Kidney (tissue), 13 donors: ENCODE measurements at regions not wholly inside any gene's neighbourhood (a gene's known extent, or its start where the extent isn't known, plus 50 kb on each side); places are given as distances from the start of the nearest gene placed in this dataset.
"Not testable (repeated sequence)": the region's sequence is repeated elsewhere in the genome, so short reads cannot be mapped to it uniquely, and the experiment has no call there.

ENCODE experiments used
- DNase-seq, 5 donors: peaks; one replicate each; pipeline ENCODE4 v3.0.0-alpha.2; 2013 to 2020
- FAIRE-seq: peaks from 2 replicates; lab custom pipeline; 2012; peaks lifted over from hg19 to GRCh38; lab: Jason Lieb, UNC
- H3K27ac ChIP-seq, 2 donors: one replicate each; pipeline ENCODE4 v1.7.0; 2013; ENCODE audit warnings: low read depth in 2 of 2, low read length in 2 of 2, inconsistent platforms in 1 of 2
- H3K27me3 ChIP-seq: one replicate; pipeline ENCODE4 v1.7.1; 2013; ENCODE audit warnings: low read length, inconsistent platforms; ENCODE audit not compliant: control insufficient read depth, insufficient read depth
- H3K36me3 ChIP-seq, 3 donors: one replicate each; pipeline versions ENCODE4 v1.7.0 to v1.7.1; 2013; ENCODE audit warnings: low read length in 3 of 3, control low read depth in 1 of 3, inconsistent platforms in 1 of 3; ENCODE audit not compliant: insufficient read depth in 3 of 3, control insufficient read depth in 2 of 3
- H3K4me1 ChIP-seq, 3 donors: one replicate each; pipeline versions ENCODE4 v1.7.0 to v1.7.1; 2013; ENCODE audit warnings: low read length in 3 of 3, inconsistent platforms in 1 of 3, low read depth in 1 of 3; ENCODE audit not compliant: control insufficient read depth in 2 of 3, insufficient read depth in 2 of 3
- H3K4me3 ChIP-seq, 3 donors: one replicate each; pipeline versions ENCODE4 v1.7.0 to v1.8.1; 2013; ENCODE audit warnings: low read length in 3 of 3, control low read depth in 1 of 3, inconsistent platforms in 1 of 3
- H3K9ac ChIP-seq, 3 donors: one replicate each; pipeline versions ENCODE4 v1.7.0 to v1.7.1; 2013; ENCODE audit warnings: low read length in 3 of 3, control low read depth in 1 of 3, inconsistent platforms in 1 of 3
- H3K9me3 ChIP-seq, 3 donors: one replicate each; pipeline versions ENCODE4 v1.7.0 to v1.7.1; 2013; ENCODE audit warnings: low read length in 3 of 3, control low read depth in 1 of 3, inconsistent platforms in 1 of 3; ENCODE audit not compliant: control insufficient read depth in 2 of 3, insufficient read depth in 1 of 3
- intact Hi-C: fragments of 100-400 bp; cut with DNase I; formaldehyde crosslinking; loops from one replicate; pipeline ENCODE4 v1.11.1; 2022
- TF ChIP-seq, protein P1 (sequence below): IDR thresholded peaks from 3 replicates; pipeline ENCODE4 v1.5.1; 2012; ENCODE audit warnings: mild to moderate bottlenecking, moderate library complexity, borderline replicate concordance; ENCODE audit not compliant: insufficient read depth; ENCODE audit errors: extremely low read depth
- donor health status: control.
- donor health status: control.
- donor health status: control.
- donor health status: control.
- donor health status: control.
- donor health status: DM: yes; HTN: yes; CAD: no.
- donor health status: Normal renal cell carcinoma (clear cell type).

GRCh38 chr6:14775528-14775927, 470.3 kb upstream of the JARID2 start:
- FAIRE-seq = no peak
- H3K36me3 ChIP-seq = no peaks in the 10 kb centered on the region
- H3K27me3 ChIP-seq = no peaks in the 10 kb centered on the region
- intact Hi-C loops = no loop called here
- no peaks in the 10 kb centered on the region for H3K9me3 ChIP-seq
- TF ChIP-seq, protein P1, sequence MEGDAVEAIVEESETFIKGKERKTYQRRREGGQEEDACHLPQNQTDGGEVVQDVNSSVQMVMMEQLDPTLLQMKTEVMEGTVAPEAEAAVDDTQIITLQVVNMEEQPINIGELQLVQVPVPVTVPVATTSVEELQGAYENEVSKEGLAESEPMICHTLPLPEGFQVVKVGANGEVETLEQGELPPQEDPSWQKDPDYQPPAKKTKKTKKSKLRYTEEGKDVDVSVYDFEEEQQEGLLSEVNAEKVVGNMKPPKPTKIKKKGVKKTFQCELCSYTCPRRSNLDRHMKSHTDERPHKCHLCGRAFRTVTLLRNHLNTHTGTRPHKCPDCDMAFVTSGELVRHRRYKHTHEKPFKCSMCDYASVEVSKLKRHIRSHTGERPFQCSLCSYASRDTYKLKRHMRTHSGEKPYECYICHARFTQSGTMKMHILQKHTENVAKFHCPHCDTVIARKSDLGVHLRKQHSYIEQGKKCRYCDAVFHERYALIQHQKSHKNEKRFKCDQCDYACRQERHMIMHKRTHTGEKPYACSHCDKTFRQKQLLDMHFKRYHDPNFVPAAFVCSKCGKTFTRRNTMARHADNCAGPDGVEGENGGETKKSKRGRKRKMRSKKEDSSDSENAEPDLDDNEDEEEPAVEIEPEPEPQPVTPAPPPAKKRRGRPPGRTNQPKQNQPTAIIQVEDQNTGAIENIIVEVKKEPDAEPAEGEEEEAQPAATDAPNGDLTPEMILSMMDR = no peak
- H3K9ac ChIP-seq = no peak overlapping the region
- no peak for DNase-seq
- H3K4me1 ChIP-seq = no peaks in the 10 kb centered on the region
- H3K27ac ChIP-seq = no peak overlapping the region
- no peak overlapping the region for H3K4me3 ChIP-seq

DNA sequence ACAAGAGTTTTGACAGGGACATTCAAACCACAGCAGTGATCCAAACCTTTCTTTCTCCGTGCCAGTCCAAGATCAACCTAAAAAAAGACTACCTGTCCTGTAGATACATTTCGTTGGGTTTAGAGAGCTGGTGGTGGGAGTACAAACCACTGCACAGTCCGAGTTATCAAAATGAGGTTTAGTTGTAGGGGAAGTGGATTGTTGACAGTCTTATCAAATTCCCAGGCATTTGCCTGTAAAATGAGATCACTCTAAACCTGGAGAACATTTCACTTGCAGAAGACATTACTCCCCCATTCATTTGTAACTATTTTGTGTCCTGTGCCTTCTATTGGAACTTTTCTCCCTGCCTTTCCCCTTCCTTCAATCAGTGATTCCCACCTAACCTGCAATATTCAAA, 469.6 kb upstream of the JARID2 start:
- no peaks in the 10 kb centered on the region for H3K4me1 ChIP-seq
- DNase-seq (no peak), FAIRE-seq (no peak)
- no peaks in the 10 kb centered on the region for H3K36me3 ChIP-seq
- H3K4me3 ChIP-seq = no peak overlapping the region
- no peaks in the 10 kb centered on the region for H3K27me3 ChIP-seq
- H3K9ac ChIP-seq = no peak overlapping the region
- TF ChIP-seq, protein P1 = no peak
- intact Hi-C loops = no loop called here
- H3K27ac ChIP-seq = no peak overlapping the region
- H3K9me3 ChIP-seq = no peaks in the 10 kb centered on the region

GRCh38 chr6:14781772-14782525, 463.9 kb upstream of the JARID2 start:
- Histone ChIP-seq H3K27ac (no peak overlapping the region), H3K4me3 (no peak overlapping the region), H3K9me3 (no peaks in the 10 kb centered on the region), H3K4me1 (no peaks in the 10 kb centered on the region), H3K27me3 (no peaks in the 10 kb centered on the region), H3K9ac (no peak overlapping the region), H3K36me3 (no peaks in the 10 kb centered on the region)
- TF ChIP-seq, protein P1 = no peak
- no peak for FAIRE-seq
- intact Hi-C loops = no loop called here
- DNase-seq = no peak

GRCh38 chr6:14782921-14783464, 462.9 kb upstream of the JARID2 start:
- H3K9me3 ChIP-seq, DNase-seq, H3K4me1 ChIP-seq, H3K36me3 ChIP-seq, intact Hi-C loops, H3K27me3 ChIP-seq, H3K4me3 ChIP-seq, FAIRE-seq, H3K9ac ChIP-seq, H3K27ac ChIP-seq: not testable (repeated sequence)
